Caco-2 (cell line): ENCODE measurements at regions not wholly inside any gene's neighbourhood (a gene's known extent, or its start where the extent isn't known, plus 50 kb on each side); places are given as distances from the start of the nearest gene placed in this dataset.

Experiments used
- BruUV-seq: library from RNA; stranded (reverse); fragments of 400-500 nt; replicated peaks from 2 replicates; lab custom pipeline; 2021; lab: Mats Ljungman, UMichigan
- CTCF ChIA-PET: fragments of 300-600 bp; sonication (Branson Sonifier 250); formaldehyde crosslinking; loops from one replicate; lab custom pipeline; 2022; ENCODE audit warnings: antibody characterized with exemption; lab: Charles Lee
- POLR2A ChIA-PET: fragments of 300-600 bp; sonication (Branson Sonifier 250); formaldehyde crosslinking; loops from one replicate; lab custom pipeline; 2022; ENCODE audit warnings: antibody characterized with exemption; lab: Charles Lee
- DNase-seq, 2 experiments: peaks; one replicate each; pipeline versions ENCODE4 v3.0.0 to v3.0.0-alpha.2; 2020 to 2022
- H3K27me3 ChIP-seq: replicated peaks from 2 replicates; pipeline ENCODE4 v1.6.0; 2011; ENCODE audit warnings: low read length; ENCODE audit not compliant: control insufficient read depth, insufficient read depth
- H3K36me3 ChIP-seq: 2 replicates; pipeline ENCODE4 v1.5.1; 2011; ENCODE audit warnings: low read length; ENCODE audit not compliant: control insufficient read depth, insufficient read depth
- H3K4me1 ChIP-seq: fragments of 250-450 bp; sonication (Bioruptor Pico); 2 replicates; pipeline ENCODE4 v1.5.1; 2020; ENCODE audit warnings: mild to moderate bottlenecking
- H3K4me3 ChIP-seq: 2 replicates; pipeline ENCODE4 v1.5.1; 2011; ENCODE audit warnings: low read depth, mild to moderate bottlenecking, control low read depth, low read length
- H3K9me3 ChIP-seq: fragments of 250-450 bp; sonication (Bioruptor Pico); 2 replicates; pipeline ENCODE4 v1.5.1; 2020; ENCODE audit warnings: mild to moderate bottlenecking, moderate library complexity
- H3K27ac Mint-ChIP-seq: one replicate; pipeline ENCODE4 v1.8.0; 2022; ENCODE audit warnings: mixed read lengths; ENCODE audit not compliant: unreplicated experiment
- H3K27me3 Mint-ChIP-seq: one replicate; pipeline ENCODE4 v1.8.0; 2022; ENCODE audit warnings: mixed read lengths; ENCODE audit not compliant: insufficient read depth, unreplicated experiment
- H3K36me3 Mint-ChIP-seq: one replicate; pipeline ENCODE4 v1.8.0; 2022; ENCODE audit warnings: mild to moderate bottlenecking, mixed read lengths; ENCODE audit not compliant: insufficient read depth, unreplicated experiment
- H3K4me1 Mint-ChIP-seq: one replicate; pipeline ENCODE4 v1.8.0; 2022; ENCODE audit warnings: low read depth, mixed read lengths; ENCODE audit not compliant: unreplicated experiment
- H3K4me3 Mint-ChIP-seq: one replicate; pipeline ENCODE4 v1.8.0; 2022; ENCODE audit warnings: mild to moderate bottlenecking, moderate library complexity, mixed read lengths; ENCODE audit not compliant: unreplicated experiment
- H3K9me3 Mint-ChIP-seq: one replicate; pipeline ENCODE4 v1.8.0; 2022; ENCODE audit warnings: mixed read lengths; ENCODE audit not compliant: unreplicated experiment
- CTCF ChIP-seq, 2 experiments: fragments of 200-600 bp in 1 of 2; IDR thresholded peaks; 1 replicate in 1 of 2; 2 replicates in 1 of 2; pipeline versions ENCODE4 v1.5.1 to v1.8.0; 2011 to 2022; ENCODE audit warnings: antibody characterized with exemption in 1 of 2, control low read depth in 1 of 2, inconsistent platforms in 1 of 2, low read depth in 1 of 2, low read length in 1 of 2, mild to moderate bottlenecking in 1 of 2, moderate library complexity in 1 of 2; ENCODE audit not compliant: insufficient read depth in 1 of 2, severe bottlenecking in 1 of 2, unreplicated experiment in 1 of 2
- intact Hi-C: fragments of 100-400 bp; cut with micrococcal nuclease; formaldehyde crosslinking; loops from one replicate; pipeline ENCODE4 v1.10.0; 2022; ENCODE audit not compliant: unreplicated experiment

- no TSS peak for BruUV-seq
Observed at GRCh38 chr12:9383585-9383984, 175.4 kb upstream of the PZP start.

GRCh38 chr12:9381619-9382018 is 173.4 kb upstream of the PZP start:
- POLR2A ChIA-PET = no interaction called here
- no peak overlapping the region for H3K27ac Mint-ChIP-seq
- CTCF ChIA-PET = no interaction called here

More at GRCh38 chr12:9383585-9383984, 175.4 kb upstream of the PZP start:
- Histone ChIP-seq H3K27me3 (no peaks in the 10 kb centered on the region; the same call in 1 of the 2 replicates), H3K36me3 (no peaks in the 10 kb centered on the region), H3K9me3 (no peaks in the 10 kb centered on the region), H3K4me3 (no peak overlapping the region), H3K4me1 (no peaks in the 10 kb centered on the region)
- peaks cover 9% of the 10 kb centered on the region for H3K9me3 Mint-ChIP-seq
- no peak for TF ChIP-seq CTCF (IDR thresholded peaks at IDR 0.05; ENCODE audit: insufficient read depth in 1 of 2, low read depth in 1 of 2, low read length in 1 of 2, severe bottlenecking in 1 of 2, unreplicated experiment in 1 of 2)
- ChIA-PET CTCF (no interaction called here), POLR2A (no interaction called here)
- peaks cover 7% of the 10 kb centered on the region for H3K27me3 Mint-ChIP-seq
- H3K36me3 Mint-ChIP-seq = no peaks in the 10 kb centered on the region
- no peaks in the 10 kb centered on the region for H3K4me1 Mint-ChIP-seq
- intact Hi-C loops = no loop called here
- DNase-seq = no peak
- no peak overlapping the region for H3K4me3 Mint-ChIP-seq
- H3K27ac Mint-ChIP-seq = no peak overlapping the region

GRCh38 chr12:9380650-9381049 is 172.5 kb upstream of the PZP start:
- Mint-ChIP-seq H3K4me1 (no peaks in the 10 kb centered on the region), H3K4me3 (no peak overlapping the region), H3K36me3 (no peaks in the 10 kb centered on the region), H3K9me3 (no peaks in the 10 kb centered on the region), H3K27ac (no peak overlapping the region), H3K27me3 (peaks cover 4% of the 10 kb centered on the region)
- Histone ChIP-seq H3K9me3 (no peaks in the 10 kb centered on the region), H3K4me1 (no peaks in the 10 kb centered on the region), H3K4me3 (no peak overlapping the region), H3K36me3 (no peaks in the 10 kb centered on the region), H3K27me3 (no peaks in the 10 kb centered on the region)
- ChIA-PET CTCF (interaction anchor here (0.6 kb wide), 2 partner anchors 25 to 286 kb away, joined by 3 read pairs; no protein-coding TSS in a partner anchor), POLR2A (no interaction called here)
- intact Hi-C loops = no loop called here
- no peak for TF ChIP-seq CTCF (IDR thresholded peaks at IDR 0.05; ENCODE audit: insufficient read depth in 1 of 2, low read depth in 1 of 2, low read length in 1 of 2, severe bottlenecking in 1 of 2, unreplicated experiment in 1 of 2)
- no TSS peak for BruUV-seq
- DNase-seq = no peak

More at GRCh38 chr12:9381619-9382018, 173.4 kb upstream of the PZP start:
- H3K4me3 Mint-ChIP-seq = no peak overlapping the region
- BruUV-seq = no TSS peak
- no peak for DNase-seq
- H3K4me1 Mint-ChIP-seq = no peaks in the 10 kb centered on the region
- H3K9me3 Mint-ChIP-seq = peaks cover 7% of the 10 kb centered on the region
- TF ChIP-seq CTCF (IDR thresholded peaks at IDR 0.05; ENCODE audit: insufficient read depth in 1 of 2, low read depth in 1 of 2, low read length in 1 of 2, severe bottlenecking in 1 of 2, unreplicated experiment in 1 of 2) = no peak
- H3K9me3 ChIP-seq = no peaks in the 10 kb centered on the region
- no peaks in the 10 kb centered on the region for H3K36me3 Mint-ChIP-seq
- no peaks in the 10 kb centered on the region for H3K27me3 ChIP-seq
- no peaks in the 10 kb centered on the region for H3K4me1 ChIP-seq
- no peak overlapping the region for H3K4me3 ChIP-seq
- intact Hi-C loops = no loop called here
- peaks cover 6% of the 10 kb centered on the region for H3K27me3 Mint-ChIP-seq
- H3K36me3 ChIP-seq = no peaks in the 10 kb centered on the region
